Transverse colon (tissue), 4 donors: ENCODE measurements at regions not wholly inside any gene's neighbourhood (a gene's known extent, or its start where the extent isn't known, plus 50 kb on each side); places are given as distances from the start of the nearest gene placed in this dataset.

Source experiments
- DNase-seq: peaks from one replicate; pipeline ENCODE4 v3.0.0-alpha.2; 2019
- H3K27ac ChIP-seq, 4 donors: fragments of 200-600 bp; sonication (generic); 2 replicates each; pipeline ENCODE4 v1.5.1; 2016 to 2018; ENCODE audit warnings: inconsistent platforms in 4 of 4
- H3K27me3 ChIP-seq: fragments of 200-600 bp; sonication (generic); 2 replicates; pipeline ENCODE4 v1.5.1; 2017; ENCODE audit warnings: inconsistent platforms
- H3K36me3 ChIP-seq, 4 donors: fragments of 200-600 bp; sonication (generic); 2 replicates each; pipeline ENCODE4 v1.5.1; 2017 to 2019; ENCODE audit warnings: inconsistent platforms in 4 of 4
- H3K4me1 ChIP-seq, 4 donors: fragments of 200-600 bp; sonication (generic); 2 replicates each; pipeline ENCODE4 v1.5.1; 2017 to 2020; ENCODE audit warnings: inconsistent platforms in 4 of 4
- H3K4me3 ChIP-seq, 4 donors: fragments of 200-600 bp; sonication (generic); 1 replicate in 1 of 4; 2 replicates in 3 of 4; pipeline versions ENCODE4 v1.5.1 to v1.6.1; 2017 to 2019; ENCODE audit warnings: inconsistent platforms in 4 of 4
- H3K9me3 ChIP-seq, 2 donors: fragments of 200-600 bp; sonication (generic); 2 replicates each; pipeline ENCODE4 v1.5.1; 2017 to 2019; ENCODE audit warnings: inconsistent platforms in 2 of 2
- CTCF ChIP-seq, 5 experiments: fragments of 200-600 bp in 3 of 5; fragments of 450-650 bp in 2 of 5; sonication (generic) in 3 of 5; IDR thresholded peaks; 1 replicate in 2 of 5; 2 replicates in 3 of 5; pipeline ENCODE4 v1.5.1; 2016 to 2017; ENCODE audit warnings: antibody characterized with exemption in 5 of 5, inconsistent platforms in 3 of 5, mild to moderate bottlenecking in 2 of 5, moderate library complexity in 1 of 5
- EP300 ChIP-seq: sonication (generic); formaldehyde crosslinking; IDR thresholded peaks from one replicate; pipeline ENCODE4 v1.6.1; 2017; ENCODE audit warnings: antibody characterized with exemption, low read depth
- POLR2A ChIP-seq: fragments of 450-650 bp; IDR thresholded peaks from one replicate; pipeline ENCODE4 v1.6.1; 2016; ENCODE audit warnings: antibody characterized with exemption, mild to moderate bottlenecking, moderate library complexity
- POLR2AphosphoS5 ChIP-seq, 3 donors: sonication (generic); formaldehyde crosslinking; IDR thresholded peaks; one replicate each; pipeline ENCODE4 v1.6.1; 2016; ENCODE audit warnings: antibody characterized with exemption in 3 of 3
- WGBS, 2 donors: methylation state at CpG; one replicate each; pipeline ENCODE4 v1.1.5; 2018; ENCODE audit warnings: low coverage in 1 of 2; 5-methylcytosine and 5-hydroxymethylcytosine counted together
- in situ Hi-C, 4 donors: fragments of 200-750 bp; cut with MboI; loops; one replicate each; pipeline versions ENCODE4 v1.15.0 to v1.15.1; 2017; ENCODE audit warnings: low sequenced_read_pairs in 3 of 4, low pct_ligation_motif_present in 1 of 4, low pct_unique_long_range_greater_than_20kb in 1 of 4
- intact Hi-C: fragments of 100-400 bp; cut with DNase I; formaldehyde crosslinking; loops from one replicate; pipeline ENCODE4 v1.15.1; 2023; ENCODE audit warnings: low total_unique reads

- no peak overlapping the region for H3K4me3 ChIP-seq
- no peak for TF ChIP-seq POLR2A
- TF ChIP-seq POLR2AphosphoS5 (IDR thresholded peaks at IDR 0.05) = no peak
- no peak for TF ChIP-seq EP300
- no peak for TF ChIP-seq CTCF (IDR thresholded peaks at IDR 0.05)
- H3K9me3 ChIP-seq = no peaks in the 10 kb centered on the region
- peaks cover 0 to 13% (median 2%) of the 10 kb centered on the region in 4 donors for H3K4me1 ChIP-seq
- WGBS, 2 donors = 91% methylated on average over 2 of the region's 2 CpGs; no CpG with 5 or more reads in 1 of the 2 donors
- intact Hi-C loops (no loop called here), in situ Hi-C loops (no loop called here)
- no peak for DNase-seq
- no peaks in the 10 kb centered on the region for H3K27me3 ChIP-seq
- no peak overlapping the region for H3K27ac ChIP-seq
- no peaks in the 10 kb centered on the region for H3K36me3 ChIP-seq
Observed at GRCh38 chr20:11852189-11852588, 65.5 kb upstream of the BTBD3 start.

- Histone ChIP-seq H3K4me3 (no peak overlapping the region), H3K4me1 (peaks cover 0 to 13% (median 2%) of the 10 kb centered on the region in 4 donors), H3K36me3 (no peaks in the 10 kb centered on the region), H3K27me3 (no peaks in the 10 kb centered on the region), H3K9me3 (no peaks in the 10 kb centered on the region), H3K27ac (no peak overlapping the region)
- no peak for TF ChIP-seq POLR2A
- TF ChIP-seq EP300 = no peak
- no peak for TF ChIP-seq CTCF (IDR thresholded peaks at IDR 0.05)
- no peak for TF ChIP-seq POLR2AphosphoS5 (IDR thresholded peaks at IDR 0.05)
- intact Hi-C loops (no loop called here), in situ Hi-C loops (no loop called here)
- WGBS, 2 donors = 50 to 72% methylated on average over 1 of the region's 1 CpG
- DNase-seq = no peak
Observed at GRCh38 chr20:11852811-11853210, 64.9 kb upstream of the BTBD3 start.

- Histone ChIP-seq H3K36me3 (no peaks in the 10 kb centered on the region), H3K27me3 (no peaks in the 10 kb centered on the region), H3K4me3 (no peak overlapping the region), H3K27ac (no peak overlapping the region), H3K9me3 (no peaks in the 10 kb centered on the region), H3K4me1 (peaks cover 0 to 8% (median 1%) of the 10 kb centered on the region in 4 donors)
- intact Hi-C loops (no loop called here), in situ Hi-C loops (no loop called here)
- TF ChIP-seq POLR2A (no peak), EP300 (no peak), POLR2AphosphoS5 (IDR thresholded peaks at IDR 0.05) (no peak), CTCF (IDR thresholded peaks at IDR 0.05) (no peak)
- no peak for DNase-seq
Observed at GRCh38 chr20:11853359-11853758, 64.3 kb upstream of the BTBD3 start.

GRCh38 chr20:11861479-11861878 lies 56.2 kb upstream of the BTBD3 start:
- Histone ChIP-seq H3K36me3 (no peaks in the 10 kb centered on the region), H3K4me3 (no peak overlapping the region), H3K9me3 (no peaks in the 10 kb centered on the region), H3K27ac (no peak overlapping the region), H3K27me3 (no peaks in the 10 kb centered on the region), H3K4me1 (no peaks in the 10 kb centered on the region)
- TF ChIP-seq CTCF (IDR thresholded peaks at IDR 0.05) (no peak), POLR2A (no peak), POLR2AphosphoS5 (IDR thresholded peaks at IDR 0.05) (no peak), EP300 (no peak)
- in situ Hi-C loops = no loop called here
- DNase-seq = no peak
- intact Hi-C loops = no loop called here
- 48 to 63% methylated on average over 3 of the region's 3 CpGs for WGBS, 2 donors
